ENCODE measurements at regions not wholly inside any gene's neighbourhood (a gene's known extent, or its start where the extent isn't known, plus 50 kb on each side); places are given as distances from the start of the nearest gene placed in this dataset.

DNA sequence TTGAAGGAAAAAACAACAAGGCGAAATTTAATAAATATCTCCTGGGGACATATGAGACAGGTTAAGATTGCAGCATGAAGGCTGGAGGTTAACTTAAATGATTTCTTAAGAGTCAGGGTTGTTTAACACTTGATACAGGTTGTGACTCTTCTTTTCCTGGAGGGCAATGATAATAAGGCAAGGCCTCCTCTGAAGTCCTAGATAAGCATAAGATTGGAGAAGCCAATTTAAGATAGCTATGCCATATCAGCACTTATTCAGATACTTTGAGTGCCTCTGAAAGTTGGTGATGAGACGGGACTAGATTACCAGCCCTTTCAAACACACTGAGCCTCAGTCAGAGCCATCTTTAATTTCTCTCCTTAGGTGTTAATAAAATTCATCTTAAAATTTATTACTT lies 350.8 kb downstream of the FBXO8 start:
- TF ChIP-seq, protein P1, sequence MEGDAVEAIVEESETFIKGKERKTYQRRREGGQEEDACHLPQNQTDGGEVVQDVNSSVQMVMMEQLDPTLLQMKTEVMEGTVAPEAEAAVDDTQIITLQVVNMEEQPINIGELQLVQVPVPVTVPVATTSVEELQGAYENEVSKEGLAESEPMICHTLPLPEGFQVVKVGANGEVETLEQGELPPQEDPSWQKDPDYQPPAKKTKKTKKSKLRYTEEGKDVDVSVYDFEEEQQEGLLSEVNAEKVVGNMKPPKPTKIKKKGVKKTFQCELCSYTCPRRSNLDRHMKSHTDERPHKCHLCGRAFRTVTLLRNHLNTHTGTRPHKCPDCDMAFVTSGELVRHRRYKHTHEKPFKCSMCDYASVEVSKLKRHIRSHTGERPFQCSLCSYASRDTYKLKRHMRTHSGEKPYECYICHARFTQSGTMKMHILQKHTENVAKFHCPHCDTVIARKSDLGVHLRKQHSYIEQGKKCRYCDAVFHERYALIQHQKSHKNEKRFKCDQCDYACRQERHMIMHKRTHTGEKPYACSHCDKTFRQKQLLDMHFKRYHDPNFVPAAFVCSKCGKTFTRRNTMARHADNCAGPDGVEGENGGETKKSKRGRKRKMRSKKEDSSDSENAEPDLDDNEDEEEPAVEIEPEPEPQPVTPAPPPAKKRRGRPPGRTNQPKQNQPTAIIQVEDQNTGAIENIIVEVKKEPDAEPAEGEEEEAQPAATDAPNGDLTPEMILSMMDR (conservative IDR thresholded peaks at IDR 0.05 in 1 of 2, IDR thresholded peaks at IDR 0.05 in 1 of 2; ENCODE audit: extremely low read depth in 1 of 2, insufficient read depth in 1 of 2, low read depth in 1 of 2, low read length in 2 of 2), result no peak
- TF ChIP-seq EZH2 (IDR thresholded peaks at IDR 0.05; ENCODE audit: borderline replicate concordance, low read length), result no peak

All from mammary epithelial cell (primary cell).